ENCODE measurements at regions not wholly inside any gene's neighbourhood (a gene's known extent, or its start where the extent isn't known, plus 50 kb on each side); places are given as distances from the start of the nearest gene placed in this dataset.

DNA sequence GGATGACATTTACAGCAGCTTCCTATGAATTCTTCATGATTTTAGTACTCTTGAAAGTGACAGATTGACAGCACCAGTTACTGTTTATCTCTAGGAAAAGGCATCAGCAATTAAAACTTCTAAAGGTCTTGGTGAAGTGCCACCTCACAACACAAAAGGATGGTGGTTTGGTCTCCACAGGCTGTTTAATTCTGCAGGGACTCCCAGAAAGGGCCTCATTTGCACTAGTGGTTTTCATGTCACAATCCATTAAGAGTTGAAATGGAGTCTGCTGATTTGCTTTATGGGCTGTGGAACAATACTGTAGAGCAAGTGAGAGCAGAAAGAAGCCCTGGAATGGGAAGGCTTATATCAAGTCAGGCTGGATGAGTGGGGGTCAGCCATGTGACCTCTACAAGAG, 225.3 kb upstream of the KCNMB2 start:
- no peak for TF ChIP-seq EP300 (IDR thresholded peaks at IDR 0.05)
- TF ChIP-seq, protein P1, sequence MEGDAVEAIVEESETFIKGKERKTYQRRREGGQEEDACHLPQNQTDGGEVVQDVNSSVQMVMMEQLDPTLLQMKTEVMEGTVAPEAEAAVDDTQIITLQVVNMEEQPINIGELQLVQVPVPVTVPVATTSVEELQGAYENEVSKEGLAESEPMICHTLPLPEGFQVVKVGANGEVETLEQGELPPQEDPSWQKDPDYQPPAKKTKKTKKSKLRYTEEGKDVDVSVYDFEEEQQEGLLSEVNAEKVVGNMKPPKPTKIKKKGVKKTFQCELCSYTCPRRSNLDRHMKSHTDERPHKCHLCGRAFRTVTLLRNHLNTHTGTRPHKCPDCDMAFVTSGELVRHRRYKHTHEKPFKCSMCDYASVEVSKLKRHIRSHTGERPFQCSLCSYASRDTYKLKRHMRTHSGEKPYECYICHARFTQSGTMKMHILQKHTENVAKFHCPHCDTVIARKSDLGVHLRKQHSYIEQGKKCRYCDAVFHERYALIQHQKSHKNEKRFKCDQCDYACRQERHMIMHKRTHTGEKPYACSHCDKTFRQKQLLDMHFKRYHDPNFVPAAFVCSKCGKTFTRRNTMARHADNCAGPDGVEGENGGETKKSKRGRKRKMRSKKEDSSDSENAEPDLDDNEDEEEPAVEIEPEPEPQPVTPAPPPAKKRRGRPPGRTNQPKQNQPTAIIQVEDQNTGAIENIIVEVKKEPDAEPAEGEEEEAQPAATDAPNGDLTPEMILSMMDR (IDR thresholded peaks at IDR 0.05): no peak

All from ovary (tissue), 3 donors.